ENCODE measurements at regions not wholly inside any gene's neighbourhood (a gene's known extent, or its start where the extent isn't known, plus 50 kb on each side); places are given as distances from the start of the nearest gene placed in this dataset.
"Not testable (repeated sequence)": the region's sequence is repeated elsewhere in the genome, so short reads cannot be mapped to it uniquely, and the experiment has no call there.

DNA sequence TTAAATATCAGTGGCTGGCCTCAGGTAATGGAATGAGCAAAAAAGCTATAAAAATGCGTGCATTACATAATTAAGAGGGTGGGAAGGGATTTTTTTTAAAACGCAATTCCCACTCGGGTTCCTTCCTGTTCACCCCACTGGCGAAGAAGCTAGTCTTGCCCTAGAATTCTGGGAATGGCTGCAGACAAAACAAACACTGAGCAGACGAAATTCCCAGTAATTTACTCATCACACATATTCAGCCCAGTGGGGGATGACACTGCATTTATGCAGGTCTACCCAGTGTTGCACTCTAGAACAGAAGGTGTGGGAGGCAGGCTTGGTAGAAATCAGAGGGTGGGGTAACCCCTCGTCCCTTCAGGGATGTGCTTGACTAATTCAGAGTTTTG is 2695.0 kb upstream of the DEFB115 start:
- in situ Hi-C loops (cut with HindIII; ENCODE audit: low sequenced_read_pairs): no loop called here

DNA sequence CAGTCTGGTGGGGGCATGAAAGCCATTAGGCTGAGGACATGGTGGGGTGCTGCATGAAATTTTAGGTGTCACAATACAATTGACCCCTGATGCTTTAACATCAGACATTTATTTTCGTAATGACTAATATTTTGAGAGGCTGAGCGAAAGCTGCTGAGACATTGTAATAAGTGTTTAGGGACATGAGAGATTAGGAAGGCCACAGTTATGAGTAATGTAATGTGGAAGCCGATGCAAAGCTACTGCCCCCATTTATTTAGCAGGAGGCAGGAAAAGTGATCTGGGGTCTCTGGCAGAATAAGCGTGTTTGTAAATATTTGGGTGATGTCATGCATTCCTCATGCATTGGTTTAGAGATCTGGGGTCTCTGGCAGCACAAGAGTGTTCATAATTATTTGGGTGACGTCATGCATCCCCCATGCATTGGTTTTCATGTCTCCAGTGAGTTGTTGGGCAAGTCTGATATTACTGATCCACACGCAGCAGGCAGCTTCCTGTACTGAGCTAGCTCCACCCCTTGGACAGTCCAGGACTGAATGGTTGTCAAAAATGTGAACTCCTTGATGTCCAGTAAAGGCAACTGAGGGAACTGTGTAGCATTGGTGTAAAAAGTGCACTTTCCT is 2694.5 kb upstream of the DEFB115 start:
- DNase-seq (ENCODE audit: low spot score); in situ Hi-C loops (cut with HindIII; ENCODE audit: low sequenced_read_pairs): not testable (repeated sequence)

More for the DNA sequence above, 2695.0 kb upstream of the DEFB115 start:
- no peak for DNase-seq (ENCODE audit: low spot score)

DNA sequence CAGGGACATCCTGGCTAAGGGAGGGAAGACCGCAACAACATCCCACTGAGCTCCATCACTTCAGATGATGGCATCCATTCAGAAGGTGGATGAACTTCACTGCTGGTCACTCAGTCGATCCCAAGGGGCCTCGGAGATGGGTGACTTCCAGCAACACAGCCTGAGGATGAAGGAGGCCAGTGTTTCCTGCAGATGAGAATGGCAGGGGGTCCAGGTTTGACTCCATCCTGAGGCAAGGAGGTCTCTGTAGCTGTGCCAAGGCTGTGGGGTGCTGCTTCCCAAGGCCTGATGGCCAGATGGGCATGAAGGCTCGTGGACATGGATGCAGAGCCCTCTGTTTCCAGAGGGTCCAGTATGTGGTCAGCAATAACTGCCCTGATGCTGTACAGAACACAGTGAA is 2693.4 kb upstream of the DEFB115 start:
- in situ Hi-C loops (cut with HindIII; ENCODE audit: low sequenced_read_pairs); DNase-seq (ENCODE audit: low spot score): not testable (repeated sequence)

DNA sequence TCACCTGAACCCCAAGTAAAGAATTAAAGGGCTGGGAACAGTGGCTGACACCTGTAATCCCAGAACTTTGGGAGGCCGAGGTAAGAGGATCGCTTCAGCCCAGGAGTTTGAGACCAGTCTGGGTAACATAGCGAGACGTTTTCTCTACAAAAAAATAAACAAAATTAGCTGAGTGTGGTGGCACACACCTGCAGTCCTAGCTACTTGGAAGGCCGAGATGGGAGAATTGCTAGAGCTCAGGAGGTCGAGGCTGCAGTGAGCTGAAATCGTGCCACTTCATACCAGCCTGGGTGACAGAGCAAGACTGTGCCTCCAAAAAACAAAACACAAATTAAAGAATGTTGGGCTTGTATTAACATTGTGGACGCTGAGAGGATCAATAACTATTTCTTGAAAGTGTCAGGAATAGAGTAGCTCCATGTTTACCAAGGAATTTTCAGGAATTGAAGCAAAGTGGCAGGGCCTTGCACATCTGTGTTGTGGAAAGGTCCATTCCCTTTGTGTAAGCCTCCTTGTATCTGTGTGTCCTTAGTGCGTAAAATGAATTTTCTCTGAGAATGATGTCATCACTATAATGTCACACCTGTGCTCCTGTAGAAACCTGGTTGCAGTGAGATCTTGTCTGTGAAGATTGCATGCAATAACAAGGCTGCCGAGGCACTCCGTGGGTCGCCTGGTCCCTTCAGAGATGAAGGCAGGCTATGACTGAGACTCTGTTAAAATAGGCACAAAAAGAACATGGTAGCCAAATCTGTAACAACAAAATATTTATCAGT is 2692.6 kb upstream of the DEFB115 start:
- in situ Hi-C loops (cut with HindIII; ENCODE audit: low sequenced_read_pairs); DNase-seq (ENCODE audit: low spot score): not testable (repeated sequence)

DNA sequence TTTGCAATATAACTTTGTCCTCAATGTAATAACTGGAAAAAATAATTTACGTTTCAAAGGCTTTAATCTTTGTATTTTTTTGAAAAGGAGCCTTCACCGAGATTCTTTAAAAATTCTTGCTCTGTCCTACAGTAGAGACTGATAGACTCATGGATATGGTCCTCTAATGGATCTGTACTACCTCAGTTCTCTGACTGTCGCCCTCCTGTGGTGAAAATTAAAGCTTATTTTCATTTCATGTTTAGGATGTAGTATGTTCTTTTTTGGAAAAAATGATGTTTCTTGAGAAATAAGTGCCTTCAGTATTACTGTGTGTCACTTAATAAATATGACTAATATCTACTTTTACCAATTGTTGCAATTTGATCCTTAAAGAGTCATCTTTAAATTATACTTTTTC is 2681.5 kb upstream of the DEFB115 start:
- in situ Hi-C loops (cut with HindIII; ENCODE audit: low sequenced_read_pairs); DNase-seq (ENCODE audit: low spot score): not testable (repeated sequence)

DNA sequence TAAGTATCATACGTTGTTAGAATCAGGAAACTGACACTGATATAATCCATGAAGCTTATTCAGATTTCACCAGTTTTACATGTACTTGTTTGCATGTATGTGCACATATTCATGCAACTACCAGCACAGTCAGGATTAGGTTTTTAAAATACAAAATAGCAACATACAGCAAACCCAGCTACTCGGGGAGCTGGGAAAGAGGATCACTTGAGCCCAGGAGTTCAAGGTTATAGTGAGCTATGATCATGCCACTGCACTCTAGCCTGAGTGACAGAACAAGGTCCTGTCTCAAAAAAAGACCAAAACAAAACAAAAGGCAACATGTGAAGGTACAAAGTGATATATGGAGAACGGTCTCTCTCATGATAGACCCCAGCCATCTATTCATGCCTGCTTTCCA is 2665.8 kb upstream of the DEFB115 start:
- in situ Hi-C loops (cut with HindIII; ENCODE audit: low sequenced_read_pairs); DNase-seq (ENCODE audit: low spot score): not testable (repeated sequence)

DNA sequence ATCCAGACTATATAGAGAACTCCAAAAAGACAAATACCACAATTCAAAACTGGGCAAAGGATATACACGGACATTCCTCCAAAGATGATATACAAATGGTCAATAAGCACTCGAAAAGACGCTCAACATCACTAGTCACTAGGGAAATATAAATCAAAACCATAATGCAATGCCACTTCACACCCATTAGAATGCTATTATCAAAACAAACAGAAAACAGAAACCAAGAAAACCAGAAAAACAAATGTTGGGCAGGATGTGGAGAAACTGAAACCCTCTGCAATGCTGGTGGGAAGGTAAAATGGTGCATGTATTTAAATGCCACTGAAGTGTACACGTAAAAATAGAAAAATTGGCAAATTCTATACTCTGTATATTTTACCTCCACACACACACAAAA is 2664.1 kb upstream of the DEFB115 start:
- DNase-seq (ENCODE audit: low spot score); in situ Hi-C loops (cut with HindIII; ENCODE audit: low sequenced_read_pairs): not testable (repeated sequence)

DNA sequence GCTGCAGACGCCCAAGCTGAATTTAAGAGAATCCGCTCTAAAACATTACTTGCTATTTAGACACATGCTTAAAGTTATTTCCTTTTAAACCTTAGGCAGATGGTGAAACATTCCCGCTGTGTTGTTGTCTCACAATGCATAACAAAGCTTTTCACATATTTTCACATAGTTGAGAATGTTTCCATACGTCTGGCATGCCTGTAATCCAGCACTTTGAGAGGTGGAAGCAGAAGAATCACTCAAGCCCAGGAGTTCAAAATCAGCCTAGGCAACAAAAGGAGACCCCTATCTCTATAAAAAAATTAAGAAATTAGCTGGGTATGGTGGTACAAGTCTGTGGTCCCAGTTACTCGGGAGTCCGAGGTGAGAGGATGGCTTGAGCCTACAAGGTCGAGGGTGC is 2663.0 kb upstream of the DEFB115 start:
- in situ Hi-C loops (cut with HindIII; ENCODE audit: low sequenced_read_pairs): not testable (repeated sequence)

DNA sequence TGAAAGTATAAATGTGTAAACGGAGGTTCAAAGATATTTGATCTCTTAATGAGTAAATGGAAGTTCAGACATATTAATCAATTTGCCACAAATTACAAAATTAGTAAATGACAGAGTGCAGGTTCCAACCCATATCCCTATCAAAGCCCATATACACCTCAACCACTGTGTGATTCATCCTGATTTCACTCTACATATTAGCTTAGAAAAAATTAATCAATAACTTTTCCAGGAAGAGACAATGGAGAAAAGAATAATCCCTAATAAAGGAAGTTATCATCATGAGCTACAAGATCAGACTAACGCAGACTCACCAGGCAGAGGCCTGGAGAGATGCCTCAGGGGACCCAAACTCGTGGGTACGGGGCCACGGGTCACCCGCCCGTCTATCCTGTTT is 2655.5 kb upstream of the DEFB115 start:
- DNase-seq (ENCODE audit: low spot score); in situ Hi-C loops (cut with HindIII; ENCODE audit: low sequenced_read_pairs): not testable (repeated sequence)

More for the DNA sequence above, 2663.0 kb upstream of the DEFB115 start:
- not testable (repeated sequence) for DNase-seq (ENCODE audit: low spot score)

DNA sequence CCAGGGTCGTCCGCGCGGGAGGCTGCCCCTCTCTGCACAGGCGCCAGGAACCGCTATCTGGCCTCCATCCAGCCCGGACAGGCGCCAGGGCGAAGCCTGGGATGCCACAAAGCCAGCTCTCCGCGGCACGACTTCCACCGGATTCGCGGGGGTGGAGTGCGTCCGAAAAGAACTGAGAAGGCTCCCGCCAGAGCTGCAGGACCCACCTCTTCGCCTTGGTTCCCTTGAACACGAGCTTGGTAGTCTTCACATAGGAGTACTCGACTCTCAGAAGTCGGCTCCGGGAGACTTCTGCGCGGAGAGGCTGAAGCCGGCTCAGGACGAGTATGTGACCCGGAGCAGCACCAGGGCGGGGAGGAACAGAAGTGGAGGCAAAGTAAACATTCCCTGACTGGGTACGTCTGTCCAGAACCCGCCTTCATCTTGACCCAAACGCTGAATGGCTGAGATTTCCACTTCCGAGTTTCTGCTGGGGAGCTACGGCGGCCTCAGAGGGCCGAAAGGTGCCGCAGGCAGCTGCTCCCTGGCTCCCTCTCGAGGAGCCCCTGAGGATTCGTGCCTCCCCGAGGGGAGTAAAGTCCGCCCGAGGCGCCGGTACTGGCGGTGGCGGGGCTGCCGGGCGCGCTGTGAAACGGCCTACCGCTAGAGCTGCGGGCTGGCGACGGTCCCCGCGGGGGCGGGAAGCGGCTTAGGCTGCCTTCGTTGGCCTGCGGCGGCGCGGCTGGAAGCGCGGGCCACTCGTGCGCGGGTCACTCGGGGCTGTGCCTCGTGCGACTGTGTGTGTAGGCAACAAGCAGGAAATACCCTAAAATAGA is 2654.9 kb upstream of the DEFB115 start:
- in situ Hi-C loops (cut with HindIII; ENCODE audit: low sequenced_read_pairs): not testable (repeated sequence)
- peak; percentile 82 for DNase-seq (ENCODE audit: low spot score)

DNA sequence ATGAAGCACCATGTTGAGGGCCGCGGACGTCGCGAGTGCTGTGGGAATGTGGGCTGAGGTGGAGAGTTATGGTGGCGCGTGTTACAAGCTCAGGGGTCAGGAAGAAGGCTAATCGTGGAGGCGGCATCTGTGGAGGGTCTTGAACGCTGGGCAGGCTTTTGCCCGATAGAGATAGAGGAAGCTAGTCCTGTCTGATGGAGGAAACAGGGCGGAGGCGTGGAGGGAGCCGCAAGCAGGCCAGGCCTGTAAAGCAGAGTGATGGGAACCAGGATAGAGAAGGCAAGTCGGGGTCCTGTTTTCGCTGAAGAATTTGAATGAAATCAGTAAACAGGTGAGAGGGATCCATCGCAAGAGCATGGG is 2654.3 kb upstream of the DEFB115 start:
- in situ Hi-C loops (cut with HindIII; ENCODE audit: low sequenced_read_pairs); DNase-seq (ENCODE audit: low spot score): not testable (repeated sequence)

DNA sequence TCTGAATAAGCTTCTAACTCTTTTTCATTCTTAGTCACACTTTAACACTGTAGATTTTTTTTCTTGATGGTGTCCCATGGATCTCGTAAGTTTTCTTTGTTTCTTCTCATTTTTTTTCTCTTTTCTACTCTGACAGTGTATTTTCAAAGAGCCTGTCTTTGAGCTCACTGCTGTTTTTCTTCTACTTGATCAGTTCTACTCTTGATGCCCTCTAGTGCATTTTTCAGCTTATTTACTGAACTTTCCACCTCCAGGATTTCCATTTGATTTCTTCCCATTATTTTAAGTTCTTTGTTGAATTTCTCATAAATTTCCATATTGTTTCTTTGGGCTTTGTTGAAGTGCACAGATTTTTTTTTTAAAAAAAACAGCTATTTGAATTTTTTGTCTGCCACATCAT is 2641.1 kb upstream of the DEFB115 start:
- in situ Hi-C loops (cut with HindIII; ENCODE audit: low sequenced_read_pairs): no loop called here
- DNase-seq (ENCODE audit: low spot score): no peak

DNA sequence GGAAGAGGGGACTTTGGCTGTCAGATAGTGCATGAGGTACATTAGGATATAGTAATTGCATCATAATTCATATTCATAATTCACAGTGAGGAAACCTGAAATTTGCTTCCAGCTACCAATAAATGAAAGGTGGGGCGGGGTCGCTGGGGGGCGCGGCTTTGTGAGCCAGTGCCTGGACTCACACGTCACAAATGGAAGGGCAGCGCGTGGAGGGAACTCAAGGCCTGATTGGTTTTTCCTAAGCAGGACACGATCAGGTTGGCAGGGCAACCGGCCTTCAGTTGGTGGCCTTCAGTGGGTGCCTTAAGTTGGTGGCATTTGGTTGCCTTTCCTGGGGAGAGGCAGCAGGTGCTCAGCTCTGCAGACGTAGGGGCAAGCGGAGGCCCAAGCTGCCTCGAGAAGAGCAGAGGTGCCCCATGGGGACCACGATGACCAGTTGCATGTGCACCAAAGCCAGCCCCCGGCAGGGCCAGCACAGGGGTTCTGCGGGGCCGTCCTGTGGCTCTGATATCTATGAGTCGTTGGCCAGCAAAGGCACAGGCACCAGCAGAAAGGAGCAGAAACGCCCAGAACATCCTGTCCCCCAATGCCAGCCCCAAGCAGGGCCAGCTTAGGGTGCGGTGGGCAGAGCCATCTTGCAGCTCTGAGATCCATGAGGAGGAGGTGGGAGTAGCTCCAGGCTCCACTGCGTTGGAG is 2637.4 kb upstream of the DEFB115 start:
- in situ Hi-C loops (cut with HindIII; ENCODE audit: low sequenced_read_pairs); DNase-seq (ENCODE audit: low spot score): not testable (repeated sequence)

DNA sequence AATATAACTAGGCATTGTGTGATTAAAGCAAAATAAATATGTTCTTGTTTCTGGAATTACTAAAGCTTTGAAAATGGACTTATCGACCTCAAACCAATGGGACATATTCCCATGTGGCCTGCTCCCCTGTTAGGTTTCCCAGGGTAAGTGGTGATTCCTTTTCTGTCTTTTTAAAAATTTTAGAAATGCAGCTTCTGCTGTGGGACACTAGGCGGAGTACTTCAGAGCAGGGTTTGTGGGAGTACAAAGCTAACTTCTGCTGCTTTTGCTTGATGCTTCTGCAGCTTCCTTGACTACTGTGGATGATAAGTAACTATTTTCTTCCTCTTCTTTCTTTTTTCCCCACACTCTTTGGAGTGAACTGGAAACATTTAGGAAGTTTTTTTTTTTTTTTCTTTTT is 2632.4 kb upstream of the DEFB115 start:
- DNase-seq (ENCODE audit: low spot score); in situ Hi-C loops (cut with HindIII; ENCODE audit: low sequenced_read_pairs): not testable (repeated sequence)

DNA sequence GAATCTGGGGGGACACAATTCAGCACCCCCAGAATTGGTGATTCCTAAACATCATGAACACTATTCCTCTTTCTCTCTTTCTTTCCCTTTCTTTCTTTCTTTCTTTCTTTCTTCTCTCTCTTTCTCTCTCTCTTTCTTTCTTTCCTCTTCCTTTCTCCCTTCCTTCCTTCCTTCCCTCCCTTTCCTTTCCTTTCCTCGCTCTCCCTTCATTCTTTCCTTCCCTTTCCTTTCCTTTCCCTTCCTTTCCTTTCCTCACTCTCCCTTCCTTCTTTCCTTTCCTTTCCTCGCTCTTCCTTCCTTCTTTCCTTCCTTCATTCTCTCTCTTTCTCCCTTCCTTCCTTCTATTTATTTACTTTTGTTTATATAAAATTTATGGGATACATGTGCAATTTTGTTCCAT is 2616.6 kb upstream of the DEFB115 start:
- in situ Hi-C loops (cut with HindIII; ENCODE audit: low sequenced_read_pairs); DNase-seq (ENCODE audit: low spot score): not testable (repeated sequence)
